Stimulated activated CD8-positive, alpha-beta memory T cell treated with anti-CD3 and anti-CD28 coated beads, Interleukin-2, amount 100 ng/mL, for 1 hour (primary cell): ENCODE measurements at regions not wholly inside any gene's neighbourhood (a gene's known extent, or its start where the extent isn't known, plus 50 kb on each side); places are given as distances from the start of the nearest gene placed in this dataset.

Source experiments
- DNase-seq, 2 donors: peaks; one replicate each; pipeline ENCODE4 v3.0.0-alpha.2; 2020; ENCODE audit warnings: low read depth in 2 of 2

- no peak for DNase-seq
These were observed 51.8 kb upstream of the CASZ1 start for GRCh38 chr1:10848109-10848684.

- DNase-seq = no peak
These were observed 53.6 kb upstream of the CASZ1 start for GRCh38 chr1:10850026-10850425.

- DNase-seq = no peak
These were observed 54.9 kb upstream of the CASZ1 start for GRCh38 chr1:10851024-10852013.

- DNase-seq = no peak
These were observed 55.6 kb upstream of the CASZ1 start for GRCh38 chr1:10852018-10852417.

GRCh38 chr1:10852486-10852885, 56.0 kb upstream of the CASZ1 start:
- DNase-seq = no peak

GRCh38 chr1:10852998-10853520, 56.6 kb upstream of the CASZ1 start:
- DNase-seq = no peak

GRCh38 chr1:10853701-10854100, 57.3 kb upstream of the CASZ1 start:
- DNase-seq = no peak

- no peak for DNase-seq
These were observed 58.5 kb upstream of the CASZ1 start for GRCh38 chr1:10854856-10855459.

- DNase-seq = no peak
These were observed 59.8 kb upstream of the CASZ1 start for GRCh38 chr1:10856176-10856683.

- no peak for DNase-seq
These were observed 60.6 kb upstream of the CASZ1 start for GRCh38 chr1:10856863-10857598.

- no peak for DNase-seq
These were observed 61.2 kb upstream of the CASZ1 start for GRCh38 chr1:10857687-10858086.

- DNase-seq = no peak
These were observed 63.8 kb upstream of the CASZ1 start for GRCh38 chr1:10860218-10860617.

GRCh38 chr1:10860682-10861081, 64.2 kb upstream of the CASZ1 start:
- no peak for DNase-seq

- DNase-seq = no peak
These were observed 65.4 kb upstream of the CASZ1 start for GRCh38 chr1:10861822-10862221.

- no peak for DNase-seq
These were observed 66.4 kb upstream of the CASZ1 start for GRCh38 chr1:10862743-10863335.

GRCh38 chr1:10863886-10864285, 67.4 kb upstream of the CASZ1 start:
- no peak for DNase-seq

GRCh38 chr1:10864776-10865175, 68.3 kb upstream of the CASZ1 start:
- no peak for DNase-seq

GRCh38 chr1:10865518-10866320, 69.3 kb upstream of the CASZ1 start:
- no peak for DNase-seq

GRCh38 chr1:10866321-10867093, 70.1 kb upstream of the CASZ1 start:
- DNase-seq = no peak
